HCT116 (cell line): ENCODE measurements at regions not wholly inside any gene's neighbourhood (a gene's known extent, or its start where the extent isn't known, plus 50 kb on each side); places are given as distances from the start of the nearest gene placed in this dataset.

Source experiments
- ATAC-seq: fragments of 200-7000 bp; cut with Tn5 transposase; 2 replicates; pipeline ENCODE4 v1.9.1; 2020; ENCODE audit warnings: mild to moderate bottlenecking, moderate library complexity
- BruUV-seq: library from RNA; stranded (reverse); fragments of 400-500 nt; replicated peaks from 2 replicates; lab custom pipeline; 2021; lab: Mats Ljungman, UMichigan
- CTCF ChIA-PET: fragments of 300-600 bp; sonication (Branson Sonifier 250); formaldehyde crosslinking; loops from one replicate; lab custom pipeline; 2021; ENCODE audit warnings: antibody characterized with exemption; lab: Charles Lee
- POLR2A ChIA-PET: fragments of 300-600, 350-600 bp; sonication (Branson Sonifier 250); formaldehyde crosslinking; loops from one replicate; lab custom pipeline; 2021; ENCODE audit warnings: antibody characterized with exemption; lab: Charles Lee
- RAD21 ChIA-PET, 2 experiments: fragments of 300-600 bp; sonication (Branson Sonifier 250); formaldehyde crosslinking; loops; one replicate each; lab custom pipeline; 2023; ENCODE audit warnings: low total read pairs in 2 of 2; ENCODE audit not compliant: uncharacterized antibody in 2 of 2, unreplicated experiment in 2 of 2, low non-redundant PET in 1 of 2; lab: Charles Lee
- DNase-seq: peaks from one replicate; pipeline ENCODE4 v3.0.0-alpha.2; 2010; ENCODE audit warnings: low read depth, low spot score
- H2AFZ ChIP-seq: fragments of 200-600 bp; shearing (Covaris generic), sonication (generic); 2 replicates; pipeline ENCODE4 v1.6.1; 2017; ENCODE audit warnings: low read depth, mixed run types, mixed read lengths, antibody characterized with exemption, low read length; ENCODE audit not compliant: poor library complexity, severe bottlenecking
- H3K27ac ChIP-seq: 2 replicates; pipeline ENCODE4 v1.5.1; 2012; ENCODE audit warnings: low read depth, low read length
- H3K27me3 ChIP-seq: fragments of 200-600 bp; sonication (generic); 2 replicates; pipeline ENCODE4 v1.6.1; 2016; ENCODE audit warnings: mixed run types, low read length, mixed read lengths; ENCODE audit not compliant: insufficient read depth
- H3K36me3 ChIP-seq, 2 experiments: fragments of 200-500 bp in 1 of 2; fragments of 200-600 bp in 1 of 2; sonication (Bioruptor generic) in 1 of 2; sonication (generic) in 1 of 2; 2 replicates each; pipeline versions ENCODE4 v1.5.1 to v1.6.1; 2014 to 2016; ENCODE audit warnings: low read length in 2 of 2, inconsistent platforms in 1 of 2, mixed read lengths in 1 of 2, mixed run types in 1 of 2; ENCODE audit not compliant: insufficient read depth in 2 of 2, control insufficient read depth in 1 of 2
- H3K4me1 ChIP-seq, 2 experiments: fragments of 200-600 bp in 1 of 2; sonication (generic) in 1 of 2; 2 replicates each; pipeline versions ENCODE4 v1.5.1 to v1.6.1; 2012 to 2017; ENCODE audit warnings: low read length in 2 of 2, inconsistent platforms in 1 of 2, mild to moderate bottlenecking in 1 of 2, mixed read lengths in 1 of 2, mixed run types in 1 of 2, moderate library complexity in 1 of 2; ENCODE audit not compliant: insufficient read depth in 2 of 2, control insufficient read depth in 1 of 2
- H3K4me2 ChIP-seq: fragments of 200-600 bp; sonication (generic); 2 replicates; pipeline ENCODE4 v1.6.1; 2017; ENCODE audit warnings: mixed run types, low read length, mixed read lengths
- H3K4me3 ChIP-seq, 2 experiments: fragments of 200-600 bp in 1 of 2; sonication (generic) in 1 of 2; replicated peaks in 1 of 2; 2 replicates each; pipeline ENCODE4 v1.5.1; 2011 to 2016; ENCODE audit warnings: low read length in 2 of 2, control low read depth in 1 of 2, low read depth in 1 of 2, mild to moderate bottlenecking in 1 of 2, mixed read lengths in 1 of 2, mixed run types in 1 of 2
- H3K79me2 ChIP-seq: fragments of 200-600 bp; sonication (generic); 2 replicates; pipeline ENCODE4 v1.6.1; 2017; ENCODE audit warnings: mild to moderate bottlenecking, mixed run types, low read length, moderate library complexity, mixed read lengths; ENCODE audit not compliant: insufficient read depth
- H3K9ac ChIP-seq: fragments of 200-600 bp; sonication (generic); 2 replicates; pipeline ENCODE4 v1.6.1; 2016; ENCODE audit warnings: low read length, mixed read lengths
- H3K9me2 ChIP-seq: fragments of 200-600 bp; sonication (generic), shearing (Covaris generic); 2 replicates; pipeline ENCODE4 v1.6.1; 2017; ENCODE audit warnings: mixed run types, mild to moderate bottlenecking, moderate library complexity; ENCODE audit not compliant: insufficient read depth
- H3K9me3 ChIP-seq, 2 experiments: fragments of 200-500 bp in 1 of 2; fragments of 200-600 bp in 1 of 2; sonication (Bioruptor generic) in 1 of 2; sonication (generic) in 1 of 2; 2 replicates each; pipeline ENCODE4 v1.6.1; 2014 to 2017; ENCODE audit warnings: low read length in 2 of 2, mixed read lengths in 2 of 2, inconsistent platforms in 1 of 2, low read depth in 1 of 2, mild to moderate bottlenecking in 1 of 2, mixed run types in 1 of 2, moderate library complexity in 1 of 2; ENCODE audit not compliant: control insufficient read depth in 1 of 2, insufficient read depth in 1 of 2
- H4K20me1 ChIP-seq: fragments of 200-600 bp; sonication (generic), shearing (Covaris generic); 2 replicates; pipeline ENCODE4 v1.6.1; 2017; ENCODE audit warnings: mixed run types, mild to moderate bottlenecking, moderate library complexity; ENCODE audit not compliant: insufficient read depth
- CEBPB ChIP-seq: IDR thresholded peaks from 2 replicates; pipeline ENCODE4 v1.6.1; 2012; ENCODE audit warnings: low read depth
- FOSL1 ChIP-seq: IDR thresholded peaks from 2 replicates; pipeline ENCODE4 v1.6.1; 2012; ENCODE audit warnings: low read depth
- JUND ChIP-seq: IDR thresholded peaks from 2 replicates; pipeline ENCODE4 v1.6.1; 2012
- MAX ChIP-seq: IDR thresholded peaks from 2 replicates; pipeline ENCODE4 v1.6.1; 2012
- POLR2A ChIP-seq: IDR thresholded peaks from 2 replicates; pipeline ENCODE4 v1.7.0; 2011; ENCODE audit warnings: borderline replicate concordance; ENCODE audit not compliant: insufficient read depth, insufficient read length; ENCODE audit errors: extremely low read depth
- POLR2AphosphoS5 ChIP-seq: IDR thresholded peaks from 2 replicates; pipeline ENCODE4 v1.6.1; 2011; ENCODE audit warnings: mild to moderate bottlenecking, low read depth, low read length, moderate library complexity
- RAD21 ChIP-seq: IDR thresholded peaks from 2 replicates; pipeline ENCODE4 v1.6.1; 2012; ENCODE audit warnings: low read depth, mild to moderate bottlenecking
- SIN3A ChIP-seq: IDR thresholded peaks from 2 replicates; pipeline ENCODE4 v1.6.1; 2012; ENCODE audit warnings: low read depth
- SP1 ChIP-seq: IDR thresholded peaks from 2 replicates; pipeline ENCODE4 v1.6.1; 2012; ENCODE audit warnings: low read depth
- SRF ChIP-seq: IDR thresholded peaks from 2 replicates; pipeline ENCODE4 v1.6.1; 2012; ENCODE audit warnings: low read depth
- TCF7L2 ChIP-seq: IDR thresholded peaks from 2 replicates; pipeline ENCODE4 v1.7.0; 2011; ENCODE audit warnings: borderline replicate concordance, inconsistent platforms; ENCODE audit not compliant: insufficient read depth, insufficient read length; ENCODE audit errors: extremely low read depth
- ZBTB33 ChIP-seq: IDR thresholded peaks from 2 replicates; pipeline ENCODE4 v1.6.1; 2011; ENCODE audit warnings: mild to moderate bottlenecking, low read length, moderate library complexity; ENCODE audit not compliant: insufficient replicate concordance; ENCODE audit errors: extremely low read depth
- ZNF274 ChIP-seq: fragments of 200-500 bp; sonication (Bioruptor generic); IDR thresholded peaks from 2 replicates; pipeline ENCODE4 v1.6.1; 2014; ENCODE audit warnings: mild to moderate bottlenecking, low read depth, low read length, inconsistent platforms
- intact Hi-C: fragments of 100-400 bp; cut with micrococcal nuclease; formaldehyde crosslinking; loops from 2 replicates; pipeline ENCODE4 v1.10.0; 2022
- TF ChIP-seq, protein P1 (sequence below), 3 experiments: fragments of 200-600 bp in 1 of 3; sonication (generic) in 1 of 3; IDR thresholded peaks in 2 of 3; conservative IDR thresholded peaks in 1 of 3; 2 replicates each; pipeline ENCODE4 v1.5.1; 2012 to 2017; ENCODE audit warnings: low read depth in 2 of 3, low read length in 2 of 3, antibody characterized with exemption in 1 of 3, borderline replicate concordance in 1 of 3, control low read depth in 1 of 3, mild to moderate bottlenecking in 1 of 3, mixed read lengths in 1 of 3, mixed run types in 1 of 3, moderate library complexity in 1 of 3; ENCODE audit not compliant: insufficient read depth in 1 of 3

GRCh38 chr5:135738564-135738875, 95.9 kb upstream of the SLC25A48 start (continued):
- TF ChIP-seq, protein P1, sequence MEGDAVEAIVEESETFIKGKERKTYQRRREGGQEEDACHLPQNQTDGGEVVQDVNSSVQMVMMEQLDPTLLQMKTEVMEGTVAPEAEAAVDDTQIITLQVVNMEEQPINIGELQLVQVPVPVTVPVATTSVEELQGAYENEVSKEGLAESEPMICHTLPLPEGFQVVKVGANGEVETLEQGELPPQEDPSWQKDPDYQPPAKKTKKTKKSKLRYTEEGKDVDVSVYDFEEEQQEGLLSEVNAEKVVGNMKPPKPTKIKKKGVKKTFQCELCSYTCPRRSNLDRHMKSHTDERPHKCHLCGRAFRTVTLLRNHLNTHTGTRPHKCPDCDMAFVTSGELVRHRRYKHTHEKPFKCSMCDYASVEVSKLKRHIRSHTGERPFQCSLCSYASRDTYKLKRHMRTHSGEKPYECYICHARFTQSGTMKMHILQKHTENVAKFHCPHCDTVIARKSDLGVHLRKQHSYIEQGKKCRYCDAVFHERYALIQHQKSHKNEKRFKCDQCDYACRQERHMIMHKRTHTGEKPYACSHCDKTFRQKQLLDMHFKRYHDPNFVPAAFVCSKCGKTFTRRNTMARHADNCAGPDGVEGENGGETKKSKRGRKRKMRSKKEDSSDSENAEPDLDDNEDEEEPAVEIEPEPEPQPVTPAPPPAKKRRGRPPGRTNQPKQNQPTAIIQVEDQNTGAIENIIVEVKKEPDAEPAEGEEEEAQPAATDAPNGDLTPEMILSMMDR (IDR thresholded peaks at IDR 0.05 in 2 of 3, conservative IDR thresholded peaks at IDR 0.05 in 1 of 3; ENCODE audit: borderline replicate concordance in 1 of 3, insufficient read depth in 1 of 3, low read depth in 2 of 3, low read length in 2 of 3): no peak
- TF ChIP-seq FOSL1 (no peak), JUND (no peak)

- DNase-seq (no peak), ATAC-seq (no peak)
- intact Hi-C loops: no loop called here
- Histone ChIP-seq H3K27ac (no peak overlapping the region), H3K36me3 (no peaks in the 10 kb centered on the region), H3K9me2 (no peaks in the 10 kb centered on the region), H4K20me1 (no peaks in the 10 kb centered on the region), H3K27me3 (0 out of 2 replicates have a peak, but pooled peaks cover 3% of the 10 kb centered on the region), H3K4me2 (no peak overlapping the region), H3K4me1 (no peaks in the 10 kb centered on the region), H3K9me3 (no peaks in the 10 kb centered on the region), H3K9ac (no peak overlapping the region), H3K79me2 (no peaks in the 10 kb centered on the region), H3K4me3 (no peak overlapping the region), H2AFZ (no peak overlapping the region)
- POLR2A ChIA-PET: no interaction called here
- RAD21 ChIA-PET: no interaction called here
- TF ChIP-seq SIN3A: no peak
- no peak for TF ChIP-seq POLR2A
- no peak for TF ChIP-seq MAX
- no peak for TF ChIP-seq JUND
- no peak for TF ChIP-seq POLR2AphosphoS5
- TF ChIP-seq SRF: no peak
- TF ChIP-seq CEBPB: no peak
- TF ChIP-seq FOSL1: no peak
- no peak for TF ChIP-seq SP1
- no peak for TF ChIP-seq RAD21
- TF ChIP-seq, protein P1 (IDR thresholded peaks at IDR 0.05 in 2 of 3, conservative IDR thresholded peaks at IDR 0.05 in 1 of 3; ENCODE audit: borderline replicate concordance in 1 of 3, insufficient read depth in 1 of 3, low read depth in 2 of 3, low read length in 2 of 3): no peak
- TF ChIP-seq TCF7L2: no peak
- TF ChIP-seq ZBTB33: no peak
- TF ChIP-seq ZNF274: no peak
- BruUV-seq: no TSS peak
- CTCF ChIA-PET: no interaction called here
Observed at GRCh38 chr5:135737701-135738563, 96.5 kb upstream of the SLC25A48 start.
